Stimulated activated naive CD4-positive, alpha-beta T cell (primary cell): ENCODE measurements at regions not wholly inside any gene's neighbourhood (a gene's known extent, or its start where the extent isn't known, plus 50 kb on each side); places are given as distances from the start of the nearest gene placed in this dataset.
"Not testable (repeated sequence)": the region's sequence is repeated elsewhere in the genome, so short reads cannot be mapped to it uniquely, and the experiment has no call there.

Experiments
- DNase-seq, 6 experiments: peaks; one replicate each; lab custom pipeline; 2025; lab: John Stamatoyannopoulos, UW

GRCh38 chr1:196088541-196088940, 519.7 kb downstream of the KCNT2 start:
- no peak for DNase-seq

- DNase-seq: no peak
These were observed 529.5 kb downstream of the KCNT2 start for GRCh38 chr1:196078691-196079090.

- no peak for DNase-seq
These were observed 532.6 kb downstream of the KCNT2 start for GRCh38 chr1:196075621-196076020.

DNA sequence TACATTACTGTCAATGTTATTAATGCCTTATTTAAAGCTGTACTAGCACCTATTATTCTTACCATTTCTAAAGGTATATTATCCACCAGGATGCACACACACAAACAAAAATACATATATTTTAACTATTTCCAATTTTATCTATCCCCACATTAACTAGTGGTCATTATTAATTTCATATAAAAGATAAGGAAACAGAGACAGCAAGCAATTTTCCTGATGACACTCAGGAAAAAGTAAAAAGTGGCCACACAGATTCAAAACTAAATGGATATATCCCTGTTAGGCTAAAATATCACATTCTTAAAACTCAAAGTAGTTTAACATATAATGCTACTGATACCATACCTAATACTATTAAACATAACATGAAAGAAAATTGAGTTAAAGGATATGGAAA, 534.1 kb downstream of the KCNT2 start:
- no peak for DNase-seq

DNA sequence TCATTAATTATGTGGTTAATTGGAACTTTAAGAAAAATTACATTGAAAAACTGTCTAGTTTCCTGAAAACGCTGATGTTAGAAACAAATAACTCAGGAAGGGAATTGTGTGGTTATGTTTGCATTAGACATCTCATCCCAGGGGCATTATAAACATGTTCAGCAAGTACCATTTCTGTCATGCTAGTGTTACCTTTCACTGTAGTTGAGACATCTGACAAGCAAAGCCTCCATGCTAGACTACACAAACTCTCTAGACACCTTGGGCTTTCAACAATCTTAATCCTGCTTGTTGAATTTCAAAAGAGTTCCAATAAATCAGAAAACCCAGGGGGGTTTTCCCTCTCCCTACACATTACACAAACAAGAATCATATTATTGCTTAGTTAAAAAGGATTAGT, 536.8 kb downstream of the KCNT2 start:
- DNase-seq: no peak

- DNase-seq: no peak
These were observed 537.3 kb downstream of the KCNT2 start for GRCh38 chr1:196070940-196071339.

GRCh38 chr1:196063952-196064351, 544.3 kb downstream of the KCNT2 start:
- DNase-seq: no peak

GRCh38 chr1:196063294-196063693, 544.9 kb downstream of the KCNT2 start:
- no peak for DNase-seq

DNA sequence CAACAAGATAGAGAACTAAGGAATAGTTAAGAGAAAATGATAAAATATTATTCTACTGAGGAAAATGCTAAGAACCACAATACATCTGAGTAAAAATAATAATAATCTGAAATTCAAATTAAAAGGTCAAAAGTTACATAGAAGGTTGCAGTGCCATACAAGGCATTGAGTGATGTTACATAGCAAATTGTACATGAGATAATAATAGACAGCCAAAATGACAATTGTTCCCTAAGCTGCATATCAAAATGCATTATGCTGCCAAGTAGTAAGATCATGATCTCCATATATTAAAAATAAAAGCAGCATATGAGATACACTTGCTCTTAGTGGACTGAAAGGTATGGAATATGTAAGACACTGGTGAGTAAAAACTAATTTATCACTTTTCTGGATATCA, 547.7 kb downstream of the KCNT2 start:
- DNase-seq: no peak

DNA sequence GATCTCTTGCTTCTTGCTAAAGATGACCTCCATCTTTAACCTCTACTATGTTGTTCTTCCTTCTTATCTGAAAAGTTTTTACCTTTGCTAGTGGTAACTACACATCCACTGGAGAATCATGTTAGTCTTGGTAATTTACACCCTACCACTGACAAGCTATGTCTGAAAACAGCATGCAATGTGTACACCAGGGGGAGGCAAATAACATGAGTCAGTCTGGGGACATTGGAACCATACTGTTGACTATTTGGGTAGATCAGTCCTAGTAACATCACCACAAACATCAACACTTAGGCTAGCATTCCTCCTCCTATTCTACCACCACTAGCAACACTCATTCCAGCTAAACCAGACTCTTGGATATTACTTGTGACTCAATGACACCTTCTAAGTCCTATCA, 549.0 kb downstream of the KCNT2 start:
- DNase-seq: no peak

DNA sequence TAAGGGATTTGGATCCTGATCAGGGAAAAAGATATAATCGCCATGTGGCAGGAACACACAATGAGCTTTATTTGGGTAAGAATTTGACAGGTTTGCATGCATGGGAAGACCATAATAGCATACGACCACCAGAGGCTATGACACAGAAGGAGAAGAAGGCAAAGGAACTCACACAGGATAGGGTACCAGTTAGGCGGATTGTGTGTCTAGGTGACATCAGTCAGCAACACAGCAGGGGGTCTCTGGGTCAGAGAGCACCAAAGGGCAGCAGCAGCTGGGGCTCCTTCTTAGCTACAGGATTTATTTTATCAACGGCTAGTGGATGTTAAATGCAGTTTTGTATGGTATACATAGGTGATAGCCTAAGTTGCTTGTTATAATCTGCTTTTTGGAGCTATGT, 551.3 kb downstream of the KCNT2 start:
- DNase-seq: no peak

- DNase-seq: no peak
These were observed 558.8 kb downstream of the KCNT2 start for GRCh38 chr1:196049407-196049806.

- no peak for DNase-seq
These were observed 565.0 kb downstream of the KCNT2 start for GRCh38 chr1:196043268-196043667.

DNA sequence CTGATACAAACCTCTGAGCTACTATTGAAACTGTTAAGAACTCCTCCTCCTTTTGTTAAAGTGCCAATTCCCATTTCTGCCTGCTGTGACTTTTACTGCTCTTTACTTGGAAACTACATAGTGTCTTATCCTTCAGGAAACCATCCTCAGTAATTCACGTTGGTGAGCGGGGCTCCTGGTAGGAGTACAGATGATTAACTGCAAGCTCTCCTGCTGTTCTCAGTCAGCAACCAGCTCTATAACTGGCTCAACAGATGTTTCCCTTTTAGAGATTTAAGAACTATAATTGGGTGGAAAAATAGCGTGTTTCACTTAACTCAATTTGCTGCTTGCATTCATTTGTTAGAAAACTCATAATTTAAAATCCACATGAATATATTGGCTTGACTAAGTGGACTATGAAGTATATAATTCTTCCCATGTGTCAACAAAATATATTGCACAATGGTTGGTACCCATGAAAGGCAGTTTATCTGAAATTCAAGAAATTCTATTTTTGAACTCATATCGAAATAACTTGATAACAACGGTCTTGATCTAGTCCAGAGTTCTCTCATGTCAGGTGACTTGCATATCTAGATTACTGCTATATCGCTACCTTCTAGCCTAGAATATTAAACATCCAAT, 574.0 kb downstream of the KCNT2 start:
- no peak for DNase-seq

DNA sequence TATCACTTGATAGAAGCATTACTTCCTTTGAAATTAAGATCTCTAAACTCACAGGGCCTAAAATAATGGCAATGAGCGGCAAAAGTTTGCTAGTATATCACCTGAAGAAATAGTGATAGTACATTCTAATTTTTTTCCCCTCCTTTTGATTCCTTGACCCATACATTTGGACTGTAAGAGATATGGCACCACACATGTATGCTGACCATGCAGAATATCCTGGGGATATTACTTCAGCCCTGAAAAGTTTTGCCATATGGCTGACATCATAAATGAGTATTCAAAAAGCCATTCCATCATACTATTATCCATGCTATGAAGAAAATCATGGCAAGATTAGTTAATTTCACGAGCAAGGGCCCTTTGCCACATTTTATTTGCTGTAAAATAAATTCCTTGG, 576.9 kb downstream of the KCNT2 start:
- DNase-seq: not testable (repeated sequence)

- no peak for DNase-seq
These were observed 577.8 kb downstream of the KCNT2 start for GRCh38 chr1:196030455-196030854.

- no peak for DNase-seq
These were observed 578.8 kb downstream of the KCNT2 start for GRCh38 chr1:196029410-196029809.

- DNase-seq: no peak
These were observed 581.1 kb downstream of the KCNT2 start for GRCh38 chr1:196027127-196027526.

DNA sequence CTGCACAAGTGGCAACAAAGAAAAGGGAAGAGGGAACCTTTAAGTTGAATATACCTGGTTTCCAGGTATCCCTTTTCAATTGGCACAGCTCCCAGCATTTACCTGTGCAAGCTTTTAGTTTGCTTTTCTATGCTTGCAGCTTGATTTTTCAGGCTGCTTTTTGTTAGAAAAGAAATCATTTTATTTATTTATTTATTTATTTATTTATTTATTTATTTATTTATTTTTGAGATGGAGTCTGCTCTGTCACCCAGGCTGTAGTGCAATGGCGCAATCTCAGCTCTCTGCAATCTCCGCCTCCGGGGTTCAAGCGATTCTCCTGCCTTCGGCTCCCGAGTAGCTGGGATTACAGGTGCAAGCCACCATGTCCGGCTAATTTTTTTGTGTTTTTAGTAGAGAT, 587.1 kb downstream of the KCNT2 start:
- not testable (repeated sequence) for DNase-seq

DNA sequence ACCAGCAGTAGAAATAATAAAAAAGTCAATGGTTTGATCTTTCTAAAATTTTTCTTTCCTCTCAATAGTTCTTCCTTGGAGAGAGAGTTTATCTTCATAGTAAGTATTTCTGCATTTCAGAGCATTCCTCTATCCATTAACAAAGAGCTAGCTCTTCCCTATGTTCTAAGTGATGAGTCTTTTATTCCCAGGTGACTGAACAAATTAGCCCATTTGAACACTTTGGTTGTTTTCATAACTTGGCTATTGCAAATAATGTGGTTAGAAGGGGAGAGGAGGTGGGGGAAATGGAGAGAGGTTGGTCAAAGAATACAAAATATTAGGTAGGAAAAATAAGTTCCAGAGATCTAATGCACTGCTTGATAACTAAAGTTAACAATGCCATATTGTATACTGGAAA, 598.9 kb downstream of the KCNT2 start:
- DNase-seq: no peak

DNA sequence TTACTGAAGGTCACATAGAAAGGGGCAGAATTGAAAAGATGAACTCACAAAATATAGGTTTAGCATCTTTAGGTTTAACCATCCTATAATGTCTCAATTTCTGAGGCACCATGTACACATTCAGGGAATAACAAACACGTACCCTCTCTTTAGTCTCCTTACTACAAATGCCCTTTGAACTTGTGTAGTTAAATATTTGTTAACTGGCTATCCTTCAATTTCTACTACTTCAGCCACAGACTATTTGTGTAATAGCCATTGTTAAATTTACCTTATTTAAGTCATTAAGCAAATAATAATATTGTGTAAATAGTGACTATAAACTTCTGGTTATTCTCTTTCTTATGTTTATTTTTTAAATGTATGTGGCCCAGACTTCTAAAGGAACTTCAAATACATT, 600.5 kb downstream of the KCNT2 start:
- DNase-seq: no peak

- DNase-seq: no peak
These were observed 602.8 kb downstream of the KCNT2 start for GRCh38 chr1:196005426-196005825.

DNA sequence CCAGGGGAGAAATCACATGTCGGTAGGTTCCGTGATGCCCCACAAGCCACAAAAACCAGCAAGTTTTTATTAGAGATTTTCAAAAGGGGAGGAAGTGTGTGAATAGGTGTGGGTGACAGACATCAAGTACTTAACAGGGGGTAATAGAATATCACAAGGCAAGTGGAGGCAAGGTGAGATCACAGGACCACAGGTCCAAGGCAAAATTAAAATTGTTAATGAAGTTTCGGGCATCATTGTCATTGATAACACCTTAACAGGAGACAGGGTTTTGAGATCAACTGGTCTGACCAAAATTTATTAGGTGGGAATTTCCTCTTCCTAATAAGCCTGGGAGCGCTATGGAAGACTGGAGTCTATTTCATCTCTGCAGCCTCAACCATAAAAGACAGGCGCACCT, 603.9 kb downstream of the KCNT2 start:
- not testable (repeated sequence) for DNase-seq

- no peak for DNase-seq
These were observed 605.3 kb downstream of the KCNT2 start for GRCh38 chr1:196002906-196003305.

DNA sequence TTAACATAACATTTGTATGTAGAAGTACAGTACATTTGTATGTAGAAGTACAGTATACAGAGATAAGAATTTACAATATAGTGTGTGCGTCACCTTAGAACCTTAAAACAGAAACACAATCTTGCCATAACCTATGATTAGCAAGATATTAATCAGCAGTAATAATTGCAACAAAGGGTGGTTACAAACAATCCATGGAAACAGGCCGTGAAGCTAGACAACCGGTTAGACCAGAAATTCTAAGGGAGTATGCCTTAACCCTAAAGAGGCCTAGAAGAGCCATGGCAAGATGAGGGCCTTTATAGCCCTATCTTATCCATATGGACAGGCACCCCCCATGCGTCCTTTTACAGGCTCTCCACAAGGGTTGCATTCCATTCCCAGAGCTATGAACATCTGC, 605.9 kb downstream of the KCNT2 start:
- DNase-seq: not testable (repeated sequence)
